ENCODE measurements at regions not wholly inside any gene's neighbourhood (a gene's known extent, or its start where the extent isn't known, plus 50 kb on each side); places are given as distances from the start of the nearest gene placed in this dataset.

DNA sequence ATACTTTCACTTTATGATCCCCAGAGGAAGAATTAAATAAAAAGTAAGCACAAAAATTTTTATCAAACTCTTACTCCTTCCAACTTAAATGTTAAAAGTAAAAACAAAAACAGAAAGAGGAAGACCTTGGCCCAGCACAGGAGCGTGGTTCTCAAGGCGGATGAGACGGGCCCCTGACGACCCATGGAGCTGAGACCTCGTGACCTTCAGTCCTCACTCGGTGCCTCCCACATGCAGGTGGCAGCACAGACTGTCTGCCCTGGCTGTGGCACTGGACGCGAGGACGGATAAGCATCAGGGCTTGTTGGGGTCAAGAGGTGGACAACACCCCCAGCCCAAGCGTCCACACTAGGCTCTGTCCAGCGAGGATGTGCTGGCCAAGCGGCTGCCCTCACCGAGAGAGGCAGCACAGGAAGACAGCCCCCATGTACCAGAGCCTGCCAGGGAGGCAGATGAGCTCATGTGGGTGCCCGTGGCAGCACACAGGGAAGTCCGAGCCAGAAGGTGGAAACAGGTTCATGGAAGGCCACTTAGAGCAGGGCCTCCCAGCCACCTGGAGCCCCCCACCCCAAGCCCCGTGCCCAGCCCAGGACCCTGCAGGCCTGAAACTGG lies 1389.8 kb downstream of the TBC1D22A start:
- intact Hi-C loops (cut with DNase I; ENCODE audit: low total_unique reads) = no loop called here
- H3K4me1 ChIP-seq = no peaks in the 10 kb centered on the region
- WGBS, 5 donors = 49 to 62% (median 56%) methylated on average over 11 to 16 of the region's 16 CpGs

GRCh38 chr22:48151641-48152040 lies 1389.2 kb downstream of the TBC1D22A start:
- Histone ChIP-seq H3K36me3 (no peaks in the 10 kb centered on the region), H3K9me3 (no peaks in the 10 kb centered on the region), H3K4me3 (no peak overlapping the region), H3K27me3 (peaks cover 0 to 18% (median 0%) of the 10 kb centered on the region in 3 donors), H3K4me1 (no peaks in the 10 kb centered on the region), H3K27ac (no peak overlapping the region)
- DNase-seq = no peak
- TF ChIP-seq POLR2AphosphoS5 (IDR thresholded peaks at IDR 0.05) (no peak), POLR2A (IDR thresholded peaks at IDR 0.05) (no peak), EP300 (IDR thresholded peaks at IDR 0.05) (no peak)
- TF ChIP-seq, protein P1, sequence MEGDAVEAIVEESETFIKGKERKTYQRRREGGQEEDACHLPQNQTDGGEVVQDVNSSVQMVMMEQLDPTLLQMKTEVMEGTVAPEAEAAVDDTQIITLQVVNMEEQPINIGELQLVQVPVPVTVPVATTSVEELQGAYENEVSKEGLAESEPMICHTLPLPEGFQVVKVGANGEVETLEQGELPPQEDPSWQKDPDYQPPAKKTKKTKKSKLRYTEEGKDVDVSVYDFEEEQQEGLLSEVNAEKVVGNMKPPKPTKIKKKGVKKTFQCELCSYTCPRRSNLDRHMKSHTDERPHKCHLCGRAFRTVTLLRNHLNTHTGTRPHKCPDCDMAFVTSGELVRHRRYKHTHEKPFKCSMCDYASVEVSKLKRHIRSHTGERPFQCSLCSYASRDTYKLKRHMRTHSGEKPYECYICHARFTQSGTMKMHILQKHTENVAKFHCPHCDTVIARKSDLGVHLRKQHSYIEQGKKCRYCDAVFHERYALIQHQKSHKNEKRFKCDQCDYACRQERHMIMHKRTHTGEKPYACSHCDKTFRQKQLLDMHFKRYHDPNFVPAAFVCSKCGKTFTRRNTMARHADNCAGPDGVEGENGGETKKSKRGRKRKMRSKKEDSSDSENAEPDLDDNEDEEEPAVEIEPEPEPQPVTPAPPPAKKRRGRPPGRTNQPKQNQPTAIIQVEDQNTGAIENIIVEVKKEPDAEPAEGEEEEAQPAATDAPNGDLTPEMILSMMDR (IDR thresholded peaks at IDR 0.05) = no peak
- intact Hi-C loops (cut with DNase I; ENCODE audit: low total_unique reads) = no loop called here
- WGBS, 5 donors = 83 to 87% (median 86%) methylated on average over 9 of the region's 9 CpGs

More for the DNA sequence above, 1389.8 kb downstream of the TBC1D22A start:
- Histone ChIP-seq H3K9me3 (peaks cover 0 to 2% (median 0%) of the 10 kb centered on the region in 4 donors), H3K27ac (no peak overlapping the region), H3K36me3 (no peaks in the 10 kb centered on the region), H3K27me3 (peaks cover 0 to 12% (median 0%) of the 10 kb centered on the region in 3 donors), H3K4me3 (no peak overlapping the region)
- DNase-seq = no peak
- TF ChIP-seq EP300 (IDR thresholded peaks at IDR 0.05) (no peak), POLR2A (IDR thresholded peaks at IDR 0.05) (no peak), POLR2AphosphoS5 (IDR thresholded peaks at IDR 0.05) (no peak)
- TF ChIP-seq, protein P1 (IDR thresholded peaks at IDR 0.05) = no peak

- Histone ChIP-seq H3K4me1 (no peaks in the 10 kb centered on the region), H3K27ac (no peak overlapping the region), H3K9me3 (no peaks in the 10 kb centered on the region), H3K27me3 (peaks cover 0 to 50% (median 0%) of the 10 kb centered on the region in 3 donors), H3K4me3 (no peak overlapping the region), H3K36me3 (no peaks in the 10 kb centered on the region)
- WGBS, 5 donors = 62 to 69% (median 63%) methylated on average over 7 to 9 of the region's 9 CpGs
- intact Hi-C loops (cut with DNase I; ENCODE audit: low total_unique reads) = no loop called here
- DNase-seq = no peak
- TF ChIP-seq, protein P1 (IDR thresholded peaks at IDR 0.05) = no peak
- TF ChIP-seq POLR2A (IDR thresholded peaks at IDR 0.05) (no peak), EP300 (IDR thresholded peaks at IDR 0.05) (no peak), POLR2AphosphoS5 (IDR thresholded peaks at IDR 0.05) (no peak)
Measured at GRCh38 chr22:48147831-48148230, 1385.4 kb downstream of the TBC1D22A start.

DNA sequence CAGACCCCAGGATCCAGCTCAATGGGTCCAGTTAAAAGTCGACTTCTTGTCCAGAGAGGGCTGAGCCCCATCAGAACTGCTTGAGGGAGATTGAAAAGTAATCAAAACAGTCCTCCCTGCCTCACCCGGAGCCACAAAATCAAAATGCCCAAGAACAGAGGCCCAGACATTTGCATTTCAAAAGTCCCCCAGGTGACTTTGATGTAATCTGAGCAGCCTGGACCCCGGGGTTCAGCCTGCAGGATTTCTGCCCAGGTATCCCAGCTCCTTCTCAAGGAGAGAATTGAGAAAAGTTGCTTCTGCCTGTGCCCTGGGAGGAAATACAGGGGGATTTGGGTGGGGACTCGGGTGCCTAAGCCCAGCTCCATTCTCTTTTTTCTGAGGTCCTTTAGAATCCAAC lies 1385.0 kb downstream of the TBC1D22A start:
- no peaks in the 10 kb centered on the region for H3K4me1 ChIP-seq
- WGBS, 5 donors = 9 to 33% (median 13%) methylated on average over 4 of the region's 4 CpGs
- H3K4me3 ChIP-seq = no peak overlapping the region
- intact Hi-C loops (cut with DNase I; ENCODE audit: low total_unique reads) = no loop called here
- no peaks in the 10 kb centered on the region for H3K36me3 ChIP-seq
- no peak for DNase-seq
- no peak overlapping the region for H3K27ac ChIP-seq
- TF ChIP-seq, protein P1 (IDR thresholded peaks at IDR 0.05) = no peak
- TF ChIP-seq POLR2A (IDR thresholded peaks at IDR 0.05) (no peak), EP300 (IDR thresholded peaks at IDR 0.05) (no peak), POLR2AphosphoS5 (IDR thresholded peaks at IDR 0.05) (no peak)
- H3K27me3 ChIP-seq = peaks cover 0 to 46% (median 0%) of the 10 kb centered on the region in 3 donors
- H3K9me3 ChIP-seq = no peaks in the 10 kb centered on the region
